ENCODE measurements at regions not wholly inside any gene's neighbourhood (a gene's known extent, or its start where the extent isn't known, plus 50 kb on each side); places are given as distances from the start of the nearest gene placed in this dataset.

- TF ChIP-seq CTCF (IDR thresholded peaks at IDR 0.05) = no peak
- no peak for TF ChIP-seq POLR2A (IDR thresholded peaks at IDR 0.05)
Observed at GRCh38 chr2:16386031-16386430, 279.6 kb downstream of the CYRIA start.
